ENCODE measurements at regions not wholly inside any gene's neighbourhood (a gene's known extent, or its start where the extent isn't known, plus 50 kb on each side); places are given as distances from the start of the nearest gene placed in this dataset.

DNA sequence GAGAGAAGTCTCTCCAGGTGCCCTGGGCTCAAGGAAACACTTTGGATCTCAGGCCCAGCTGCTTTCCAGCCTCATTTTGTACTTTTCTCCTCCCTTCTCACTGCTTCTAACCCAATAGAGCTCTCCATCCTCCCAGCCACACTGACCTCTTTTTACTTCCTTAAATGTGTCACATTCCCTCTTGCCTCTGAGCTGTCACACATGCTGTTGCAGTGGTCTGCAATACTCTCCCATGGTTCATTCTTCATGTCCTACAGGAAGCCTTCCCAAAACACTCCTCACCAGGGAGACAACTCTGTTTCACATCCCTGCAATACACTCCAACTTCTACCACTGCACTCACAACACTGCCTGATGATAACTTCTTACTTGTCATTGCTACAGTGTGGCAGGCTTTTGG, 242.1 kb upstream of the DYNLRB2 start:
- DNase-seq = no peak

DNA sequence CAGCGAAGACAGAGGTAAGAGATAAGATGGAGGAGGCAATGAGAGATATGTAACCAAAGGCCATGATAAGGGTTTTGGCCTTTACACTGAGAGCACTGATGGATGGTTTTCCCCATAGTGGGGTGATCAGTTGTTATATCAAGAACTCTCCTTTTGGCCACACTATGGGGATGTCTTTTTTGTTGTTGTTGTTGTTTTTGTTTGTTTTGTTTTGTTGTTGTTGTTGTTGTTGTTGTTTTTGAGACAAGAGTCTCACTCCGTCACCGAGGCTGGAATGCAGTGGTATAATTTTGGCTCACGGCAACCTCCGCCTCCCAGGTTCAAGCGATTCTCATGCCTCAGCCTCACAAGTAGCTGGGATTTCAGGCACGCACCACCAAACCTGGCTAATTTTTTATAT, 244.8 kb upstream of the DYNLRB2 start:
- DNase-seq = no peak

DNA sequence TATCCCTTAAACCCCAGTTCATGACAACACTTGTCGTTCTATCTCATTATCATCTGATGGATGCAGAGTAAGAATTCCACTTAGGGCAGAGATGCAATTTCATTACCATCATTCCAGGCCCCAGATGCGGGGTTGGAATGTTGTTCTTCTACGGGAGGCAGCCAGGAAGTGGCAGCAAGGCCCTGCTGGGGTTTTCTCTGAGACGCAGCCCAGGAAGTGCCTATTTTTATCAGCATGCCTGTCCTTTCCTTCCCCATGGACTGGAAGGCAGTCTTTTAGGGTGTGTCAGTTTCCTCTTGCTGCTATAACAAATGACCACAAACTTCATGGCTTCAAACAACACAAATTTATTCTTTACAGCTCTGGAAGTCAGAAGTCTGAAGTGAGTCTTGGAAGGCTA, 246.6 kb upstream of the DYNLRB2 start:
- no peak for DNase-seq

GRCh38 chr16:80288616-80289015, 252.2 kb upstream of the DYNLRB2 start:
- no peak for DNase-seq

DNA sequence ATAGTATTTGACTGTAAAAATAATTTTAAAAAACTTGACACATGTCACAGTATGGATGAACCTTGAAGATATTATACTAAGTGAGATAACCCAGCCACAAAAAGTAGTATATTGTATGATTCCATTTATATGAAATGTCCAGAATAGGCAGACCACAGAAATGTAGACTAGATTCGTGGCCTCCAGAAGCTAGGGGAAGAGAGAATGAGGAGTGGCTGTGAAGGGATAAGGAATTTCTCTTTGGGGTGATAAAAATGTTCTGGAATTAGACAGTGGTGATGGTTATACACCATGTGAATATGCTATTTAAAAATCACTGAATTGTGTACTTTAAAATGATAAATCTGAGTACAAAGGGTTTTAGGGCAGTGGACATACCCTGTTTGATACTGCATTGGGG, 253.1 kb upstream of the DYNLRB2 start:
- DNase-seq = no peak

- no peak for DNase-seq
These were observed 255.7 kb upstream of the DYNLRB2 start for GRCh38 chr16:80285104-80285503.

GRCh38 chr16:80283466-80284392, 257.1 kb upstream of the DYNLRB2 start:
- no peak for DNase-seq

DNA sequence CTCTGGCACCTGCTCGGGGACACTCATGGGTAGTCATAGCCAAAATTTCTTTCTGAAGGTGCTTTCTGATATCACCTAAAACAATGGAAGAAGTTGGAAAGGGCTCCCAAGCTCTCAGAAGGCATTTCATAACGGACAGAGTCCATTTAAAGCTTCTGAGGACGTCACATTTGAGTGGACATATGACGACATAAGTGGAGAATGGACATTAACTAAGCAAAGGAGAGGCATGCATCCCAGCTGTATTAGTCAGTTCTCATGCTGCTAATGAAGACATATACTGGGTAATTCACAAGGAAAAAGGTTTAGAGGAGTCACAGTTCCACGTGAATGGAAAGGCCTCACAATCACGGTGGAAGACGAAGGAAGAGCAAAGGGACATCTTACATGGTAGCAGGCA, 260.2 kb upstream of the DYNLRB2 start:
- DNase-seq = no peak

- no peak for DNase-seq
These were observed 261.1 kb upstream of the DYNLRB2 start for GRCh38 chr16:80279656-80280055.

- DNase-seq = no peak
These were observed 263.6 kb upstream of the DYNLRB2 start for GRCh38 chr16:80277182-80277581.

GRCh38 chr16:80274576-80275191, 266.1 kb upstream of the DYNLRB2 start:
- no peak for DNase-seq

DNA sequence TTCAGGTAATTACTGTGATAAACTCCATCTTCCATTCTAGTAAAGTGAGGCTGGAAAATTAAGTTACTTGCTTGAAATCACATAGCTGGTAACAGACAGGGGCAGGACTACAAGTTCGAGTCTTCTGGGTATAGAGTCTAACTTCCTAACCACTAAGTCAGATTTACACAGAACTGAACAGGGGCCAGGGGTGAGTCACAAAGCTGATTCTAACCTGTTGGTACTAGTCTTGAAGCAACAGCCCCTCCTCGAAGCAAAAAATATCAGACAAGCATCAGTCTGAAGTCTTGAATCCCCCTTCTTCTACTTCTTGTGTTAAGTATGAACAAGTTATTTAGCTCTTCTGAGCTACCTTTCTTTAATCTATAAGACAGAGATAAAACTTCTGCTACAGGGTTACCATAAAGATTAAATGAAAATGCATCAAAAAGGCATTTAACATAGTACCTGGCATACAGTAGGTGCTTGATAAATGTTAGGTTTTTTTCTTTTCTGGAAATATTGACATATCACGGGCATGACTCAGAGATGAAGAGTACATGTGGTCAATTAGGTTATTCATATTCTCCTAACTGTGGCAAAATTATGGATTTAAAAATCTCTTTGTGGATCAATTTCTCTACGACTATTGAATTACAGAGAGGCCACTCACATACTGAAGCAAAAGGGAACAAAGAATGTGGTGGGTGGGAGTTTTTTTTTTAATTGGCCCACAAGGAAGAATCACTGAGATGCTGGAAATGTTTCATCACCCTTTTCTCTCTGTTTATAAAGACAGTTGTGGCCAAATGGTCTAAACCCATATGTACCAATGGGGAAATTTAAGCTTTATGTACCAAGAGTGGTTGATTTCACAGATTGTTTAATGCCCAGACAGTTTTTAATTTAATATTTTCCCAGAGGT, 266.9 kb upstream of the DYNLRB2 start:
- no peak for DNase-seq

GRCh38 chr16:80265624-80266306, 275.0 kb upstream of the DYNLRB2 start:
- no peak for DNase-seq

- no peak for DNase-seq
These were observed 276.7 kb upstream of the DYNLRB2 start for GRCh38 chr16:80263848-80264694.

DNA sequence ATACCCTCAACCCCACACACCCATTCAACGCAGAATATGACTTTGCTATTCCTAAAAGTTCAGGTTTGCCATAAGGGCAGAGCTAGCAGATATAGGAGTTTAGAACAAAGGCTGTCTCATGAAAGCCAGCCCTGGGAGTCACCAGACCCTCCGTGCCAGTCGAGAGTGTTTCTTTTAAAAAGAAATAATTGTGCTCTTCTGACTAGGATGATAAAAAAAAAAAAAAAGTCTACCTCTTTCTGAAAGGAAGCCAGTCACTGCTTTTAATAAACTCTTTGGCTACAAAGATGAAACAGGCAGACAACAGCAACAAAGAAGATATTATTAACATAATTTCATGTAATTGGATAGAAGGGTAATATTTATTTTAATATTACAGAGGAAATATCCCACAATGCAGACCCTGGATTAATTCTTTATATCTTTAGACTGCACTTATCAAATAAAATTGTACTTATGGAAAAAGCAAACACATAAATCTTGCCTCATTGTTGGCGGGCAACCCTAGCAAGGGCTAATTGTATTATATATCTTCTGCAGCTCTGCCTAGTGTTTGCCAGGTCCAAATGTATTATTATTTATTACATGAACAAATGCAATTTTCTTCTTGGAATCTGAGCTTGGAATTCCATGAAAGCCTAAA, 277.5 kb upstream of the DYNLRB2 start:
- DNase-seq = no peak

GRCh38 chr16:80260906-80261311, 279.9 kb upstream of the DYNLRB2 start:
- DNase-seq = no peak

DNA sequence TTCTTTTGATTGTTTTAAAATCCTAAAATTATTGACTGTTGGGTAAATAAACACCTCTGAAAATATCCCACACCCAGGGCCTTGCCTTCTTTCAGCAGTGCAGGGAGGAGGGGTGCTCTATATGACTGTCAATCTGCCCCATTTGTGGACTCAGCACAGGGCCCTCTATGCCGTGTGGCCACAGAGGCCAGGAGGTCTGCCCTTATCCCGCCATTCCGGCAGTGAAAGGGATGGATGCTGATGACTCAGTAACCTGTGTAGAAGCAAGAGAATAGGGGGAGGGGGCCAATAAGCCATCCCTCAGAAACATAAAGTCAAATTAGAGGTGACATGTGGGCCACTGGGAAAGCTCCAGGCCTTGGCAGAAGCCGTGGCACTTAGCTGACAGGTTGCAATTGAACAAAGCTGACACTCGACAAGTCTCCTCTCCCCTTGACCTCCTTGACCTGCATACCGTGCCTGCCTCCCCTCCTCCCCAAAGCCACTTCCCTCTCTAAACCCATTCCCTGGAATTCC, 281.4 kb upstream of the DYNLRB2 start:
- no peak for DNase-seq

GRCh38 chr16:80258407-80258806, 282.4 kb upstream of the DYNLRB2 start:
- DNase-seq = no peak

DNA sequence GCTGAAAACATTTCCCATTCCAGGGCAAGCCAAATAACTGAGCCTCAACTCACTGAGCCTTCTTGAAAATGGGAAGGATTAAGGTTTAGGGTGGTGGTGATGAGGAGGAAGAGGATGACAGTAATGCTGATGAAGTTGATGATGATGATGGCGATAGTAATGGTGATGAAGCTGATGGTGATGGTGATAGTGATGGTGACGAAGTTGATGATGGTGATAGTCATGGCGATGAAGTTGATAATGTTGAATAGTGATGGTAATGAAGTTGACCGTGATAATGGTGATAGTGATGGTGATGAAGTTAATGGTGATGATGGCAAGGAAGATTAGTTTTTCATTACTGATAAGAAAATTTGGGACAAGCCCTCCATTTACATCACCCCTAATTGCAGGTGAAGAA, 285.8 kb upstream of the DYNLRB2 start:
- no peak for DNase-seq

DNA sequence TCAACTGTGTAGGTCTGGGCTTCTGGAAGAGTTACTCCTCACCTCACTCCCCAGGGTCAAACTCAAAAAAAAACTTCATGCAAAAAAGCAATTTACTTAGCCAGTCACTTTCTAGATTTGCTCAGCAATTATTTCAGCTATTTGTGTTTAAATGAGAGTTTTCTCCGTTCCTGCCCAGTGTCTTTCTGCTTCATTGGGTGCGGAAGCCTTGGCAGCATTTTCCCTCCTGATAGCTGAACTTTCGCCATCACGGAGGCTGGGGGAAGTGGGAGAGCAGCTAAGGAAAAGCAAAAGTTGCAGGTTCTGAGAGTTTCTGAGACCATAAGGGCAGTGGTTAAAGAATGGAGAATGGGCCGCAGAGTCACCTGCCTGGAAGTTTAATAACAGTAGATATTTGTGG, 287.1 kb upstream of the DYNLRB2 start:
- no peak for DNase-seq

DNA sequence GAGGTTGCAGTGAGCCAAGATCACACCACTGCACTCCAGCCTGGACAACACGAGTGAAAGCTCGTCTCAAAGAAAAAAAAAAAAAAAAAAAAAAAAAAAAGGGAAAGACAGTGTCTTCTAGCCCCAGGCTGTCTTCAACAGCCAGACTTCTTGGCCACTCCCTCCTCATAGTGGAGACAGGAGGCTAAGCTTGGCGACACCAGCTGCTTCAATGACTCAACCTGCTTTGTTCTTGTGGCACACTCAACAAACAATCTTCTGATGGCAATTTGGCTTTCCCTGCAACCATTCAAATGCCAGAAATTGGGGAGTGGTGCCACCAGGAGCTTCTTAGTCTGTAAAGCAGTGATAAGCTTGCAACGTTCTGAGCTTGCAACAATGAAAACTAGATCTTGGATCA, 290.4 kb upstream of the DYNLRB2 start:
- DNase-seq = no peak

Measured in activated T-cell treated with anti-CD3 and anti-CD28 coated beads for 4 hours (primary cell).